EH (cell line): ENCODE measurements at regions not wholly inside any gene's neighbourhood (a gene's known extent, or its start where the extent isn't known, plus 50 kb on each side); places are given as distances from the start of the nearest gene placed in this dataset.

ENCODE experiments used
- DNase-seq: peaks from one replicate; pipeline ENCODE4 v3.0.0-alpha.2; 2015; ENCODE audit warnings: low read depth

- no peak for DNase-seq
These were observed 50.8 kb upstream of the ANP32A start for GRCh38 chr15:68871507-68871906.

- no peak for DNase-seq
These were observed 54.1 kb upstream of the ANP32A start for GRCh38 chr15:68874788-68875187.

- peak; percentile 86 for DNase-seq
These were observed 54.8 kb upstream of the SPESP1 start for GRCh38 chr15:68875377-68876116.

- no peak for DNase-seq
These were observed 52.7 kb upstream of the SPESP1 start for GRCh38 chr15:68877626-68878025.

- DNase-seq = no peak
These were observed 49.9 kb upstream of the SPESP1 start for GRCh38 chr15:68880382-68880781.
